GM10266 (cell line): ENCODE measurements at regions not wholly inside any gene's neighbourhood (a gene's known extent, or its start where the extent isn't known, plus 50 kb on each side); places are given as distances from the start of the nearest gene placed in this dataset.

ENCODE experiments used
- DNase-seq: peaks from one replicate; pipeline ENCODE4 v3.0.0; 2012; ENCODE audit errors: extremely low spot score
- CTCF ChIP-seq: IDR thresholded peaks from 2 replicates; pipeline ENCODE4 v1.5.1; 2012; ENCODE audit warnings: mild to moderate bottlenecking, low read depth; ENCODE audit not compliant: control insufficient read depth, insufficient read depth; ENCODE audit errors: missing control alignments

- DNase-seq = no peak
- TF ChIP-seq CTCF = no peak
These were observed 123.6 kb upstream of the CCDC112 start for GRCh38 chr5:115419846-115420585.

GRCh38 chr5:115418788-115419187 is 122.3 kb upstream of the CCDC112 start:
- DNase-seq = no peak

GRCh38 chr5:115417076-115417475 is 120.6 kb upstream of the CCDC112 start:
- DNase-seq = no peak
- TF ChIP-seq CTCF = no peak

More at GRCh38 chr5:115418788-115419187, 122.3 kb upstream of the CCDC112 start:
- TF ChIP-seq CTCF = no peak

DNA sequence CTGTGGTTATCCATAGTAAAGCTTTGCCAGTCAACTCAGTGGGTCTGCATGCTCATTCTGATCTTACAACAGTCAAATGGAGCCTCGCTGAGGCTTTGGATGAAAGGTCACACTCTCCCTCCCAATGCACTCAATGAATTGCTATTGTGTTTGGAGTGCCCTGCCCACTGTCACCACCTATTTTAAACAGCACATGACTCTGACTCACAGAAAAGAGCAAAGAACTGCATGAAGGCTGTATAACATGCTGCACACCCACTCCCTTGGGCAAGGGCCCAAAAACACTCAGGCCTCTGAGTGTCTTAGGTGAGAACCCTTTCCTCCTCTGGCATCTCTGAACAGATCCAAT is 118.7 kb upstream of the CCDC112 start:
- TF ChIP-seq CTCF = no peak
- DNase-seq = no peak

GRCh38 chr5:115414406-115415142 is 118.1 kb upstream of the CCDC112 start:
- peak; percentile 20 for DNase-seq
- TF ChIP-seq CTCF = no peak

DNA sequence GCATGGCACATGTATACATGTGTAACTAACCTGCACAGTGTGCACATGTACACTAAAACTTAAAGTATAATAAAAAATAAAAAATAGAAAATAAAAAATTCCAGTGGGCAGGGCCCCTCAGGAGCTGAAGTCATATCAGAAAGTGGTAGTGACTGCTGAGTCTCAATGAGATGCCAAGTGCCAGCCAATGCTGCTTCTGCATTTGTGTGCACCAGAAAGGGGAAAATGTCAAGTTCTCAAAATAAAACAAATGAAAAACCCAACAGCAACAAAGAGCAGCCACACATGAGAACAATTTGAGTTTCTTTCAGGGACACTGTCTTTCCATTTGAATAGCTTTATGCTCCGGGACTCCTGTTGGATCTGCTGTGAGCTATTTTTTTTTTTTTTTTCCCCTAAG is 117.2 kb upstream of the CCDC112 start:
- no peak for TF ChIP-seq CTCF
- no peak for DNase-seq

DNA sequence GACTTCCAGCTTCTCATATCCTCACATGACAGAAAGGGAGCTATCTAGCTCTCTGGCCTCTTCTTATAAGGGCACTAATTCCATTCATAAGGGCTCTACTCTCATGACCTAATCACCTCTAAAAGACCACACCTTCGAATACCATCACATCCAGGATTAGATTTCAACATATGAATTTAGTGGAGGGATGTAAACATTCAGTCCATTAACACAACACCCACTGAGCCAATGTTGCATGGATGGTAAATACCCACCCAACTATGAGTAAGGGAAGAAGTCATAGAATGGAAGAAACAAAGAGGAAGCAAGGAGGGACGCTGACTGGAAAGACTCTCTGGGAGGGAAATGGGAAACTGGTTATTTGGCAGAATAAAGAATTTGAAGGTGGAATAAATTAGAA is 112.6 kb upstream of the CCDC112 start:
- TF ChIP-seq CTCF = no peak
- no peak for DNase-seq
